Liver (tissue), 7 donors: ENCODE measurements at regions not wholly inside any gene's neighbourhood (a gene's known extent, or its start where the extent isn't known, plus 50 kb on each side); places are given as distances from the start of the nearest gene placed in this dataset.

Experiments
- DNase-seq: peaks from one replicate; pipeline ENCODE4 v3.0.0-alpha.2; 2017; ENCODE audit warnings: low spot score
- H3K27ac ChIP-seq, 2 donors: one replicate each; pipeline ENCODE4 v1.7.0; 2013; ENCODE audit warnings: inconsistent platforms in 2 of 2, low read length in 2 of 2, control low read depth in 1 of 2, low read depth in 1 of 2, mild to moderate bottlenecking in 1 of 2
- H3K27me3 ChIP-seq, 4 donors: one replicate each; pipeline versions ENCODE4 v1.6.1 to v1.7.0; 2013; ENCODE audit warnings: low read length in 3 of 4, inconsistent platforms in 1 of 4, mild to moderate bottlenecking in 1 of 4, moderate library complexity in 1 of 4; ENCODE audit not compliant: control insufficient read depth in 4 of 4, insufficient read depth in 4 of 4
- H3K36me3 ChIP-seq, 4 donors: one replicate each; pipeline versions ENCODE4 v1.6.1 to v1.7.0; 2013; ENCODE audit warnings: low read length in 3 of 4, mild to moderate bottlenecking in 3 of 4, low read depth in 1 of 4, moderate library complexity in 1 of 4; ENCODE audit not compliant: control insufficient read depth in 4 of 4, insufficient read depth in 3 of 4
- H3K4me1 ChIP-seq, 4 donors: one replicate each; pipeline versions ENCODE4 v1.6.1 to v1.7.0; 2013; ENCODE audit warnings: low read length in 3 of 4, mild to moderate bottlenecking in 3 of 4, moderate library complexity in 1 of 4; ENCODE audit not compliant: control insufficient read depth in 4 of 4, insufficient read depth in 4 of 4
- H3K4me3 ChIP-seq, 3 donors: one replicate each; pipeline versions ENCODE4 v1.6.1 to v1.7.0; 2013; ENCODE audit warnings: low read length in 3 of 3, control low read depth in 1 of 3, low read depth in 1 of 3, mild to moderate bottlenecking in 1 of 3
- H3K9ac ChIP-seq, 2 donors: one replicate each; pipeline ENCODE4 v1.7.0; 2013; ENCODE audit warnings: low read length in 2 of 2, mild to moderate bottlenecking in 2 of 2, moderate library complexity in 2 of 2, control low read depth in 1 of 2, low read depth in 1 of 2
- H3K9me3 ChIP-seq, 4 donors: one replicate each; pipeline versions ENCODE4 v1.6.1 to v1.7.0; 2013; ENCODE audit warnings: low read length in 3 of 4; ENCODE audit not compliant: control insufficient read depth in 4 of 4
- ATF3 ChIP-seq: IDR thresholded peaks from 2 replicates; pipeline ENCODE4 v1.6.1; 2016; ENCODE audit warnings: antibody characterized with exemption
- FOXA1 ChIP-seq: IDR thresholded peaks from 2 replicates; pipeline ENCODE4 v1.6.1; 2016; ENCODE audit warnings: antibody characterized with exemption
- HNF4A ChIP-seq, 2 donors: conservative IDR thresholded peaks; 2 replicates each; pipeline ENCODE4 v1.6.1; 2016; ENCODE audit warnings: antibody characterized with exemption in 2 of 2, mild to moderate bottlenecking in 2 of 2
- JUND ChIP-seq, 2 donors: IDR thresholded peaks; 2 replicates each; pipeline ENCODE4 v1.6.1; 2016; ENCODE audit warnings: antibody characterized with exemption in 2 of 2
- MAX ChIP-seq: IDR thresholded peaks from 2 replicates; pipeline ENCODE4 v1.6.1; 2016; ENCODE audit warnings: antibody characterized with exemption
- REST ChIP-seq: IDR thresholded peaks from 2 replicates; pipeline ENCODE4 v1.6.1; 2016; ENCODE audit warnings: antibody characterized with exemption, mild to moderate bottlenecking
- RXRA ChIP-seq, 2 donors: IDR thresholded peaks; 2 replicates each; pipeline ENCODE4 v1.6.1; 2017 to 2018; ENCODE audit warnings: antibody characterized with exemption in 2 of 2, mild to moderate bottlenecking in 1 of 2
- TAF1 ChIP-seq: conservative IDR thresholded peaks from 2 replicates; pipeline ENCODE4 v1.6.1; 2016; ENCODE audit warnings: antibody characterized with exemption, mild to moderate bottlenecking
- YY1 ChIP-seq: IDR thresholded peaks from 2 replicates; pipeline ENCODE4 v1.6.1; 2016; ENCODE audit warnings: antibody characterized with exemption, mild to moderate bottlenecking
- ZBTB33 ChIP-seq: IDR thresholded peaks from 2 replicates; pipeline ENCODE4 v1.6.1; 2016; ENCODE audit warnings: antibody characterized with exemption
- WGBS: extraction: QIAGEN DNeasy Blood & Tissue Kit; methylation state at CpG from one replicate; pipeline ENCODE4 v1.1.7; 2013; 5-methylcytosine and 5-hydroxymethylcytosine counted together
- donor health status: healthy.
- donor health status: healthy.
- donor health status: healthy.
- donor health status: healthy.

GRCh38 chr2:180254872-180255271 is 247.8 kb upstream of the CWC22 start (continued):
- no peak for TF ChIP-seq REST

- H3K4me1 ChIP-seq, result no peaks in the 10 kb centered on the region
- H3K36me3 ChIP-seq, result no peaks in the 10 kb centered on the region
- no peak overlapping the region for H3K4me3 ChIP-seq
- H3K9ac ChIP-seq, result no peak overlapping the region
- TF ChIP-seq ZBTB33 (no peak), REST (no peak), MAX (no peak), HNF4A (conservative IDR thresholded peaks at IDR 0.05) (no peak), FOXA1 (no peak), YY1 (no peak), JUND (IDR thresholded peaks at IDR 0.05) (no peak), RXRA (IDR thresholded peaks at IDR 0.05) (no peak), TAF1 (no peak)
- WGBS, result 80% methylated on average over 2 of the region's 2 CpGs
- no peaks in the 10 kb centered on the region for H3K9me3 ChIP-seq
- H3K27me3 ChIP-seq, result peaks cover 0 to 4% (median 0%) of the 10 kb centered on the region in 4 donors
- no peak overlapping the region for H3K27ac ChIP-seq
- no peak for DNase-seq
Measured at GRCh38 chr2:180247658-180248057, 240.6 kb upstream of the CWC22 start.

GRCh38 chr2:180246268-180246667 is 239.2 kb upstream of the CWC22 start:
- TF ChIP-seq RXRA (IDR thresholded peaks at IDR 0.05) (no peak), ATF3 (no peak), ZBTB33 (no peak), HNF4A (conservative IDR thresholded peaks at IDR 0.05) (no peak)
- H3K9me3 ChIP-seq, result no peaks in the 10 kb centered on the region

More at GRCh38 chr2:180246268-180246667, 239.2 kb upstream of the CWC22 start:
- Histone ChIP-seq H3K4me1 (no peaks in the 10 kb centered on the region), H3K36me3 (no peaks in the 10 kb centered on the region), H3K9ac (no peak overlapping the region), H3K4me3 (no peak overlapping the region), H3K27ac (no peak overlapping the region), H3K27me3 (peaks cover 0 to 4% (median 0%) of the 10 kb centered on the region in 4 donors)
- 53% methylated on average over 2 of the region's 2 CpGs for WGBS
- DNase-seq, result no peak
